Astrocyte of the spinal cord (primary cell): ENCODE measurements at regions not wholly inside any gene's neighbourhood (a gene's known extent, or its start where the extent isn't known, plus 50 kb on each side); places are given as distances from the start of the nearest gene placed in this dataset.
"Not testable (repeated sequence)": the region's sequence is repeated elsewhere in the genome, so short reads cannot be mapped to it uniquely, and the experiment has no call there.

ENCODE experiments used
- DNase-seq: peaks from one replicate; pipeline ENCODE4 v3.0.0; 2011; ENCODE audit warnings: low read depth, low spot score
- H3K4me3 ChIP-seq: 2 replicates; pipeline ENCODE4 v1.5.1; 2011; ENCODE audit warnings: low read depth, mild to moderate bottlenecking, low read length, moderate library complexity
- in situ Hi-C: cut with HindIII; loops from 2 replicates; pipeline ENCODE4 v1.10.0; 2017; ENCODE audit warnings: low sequenced_read_pairs
- TF ChIP-seq, protein P1 (sequence below): IDR thresholded peaks from 2 replicates; pipeline ENCODE4 v1.5.1; 2012; ENCODE audit warnings: low read depth, mild to moderate bottlenecking, low read length, inconsistent platforms

- H3K4me3 ChIP-seq, result no peak overlapping the region
- DNase-seq, result no peak
- TF ChIP-seq, protein P1, sequence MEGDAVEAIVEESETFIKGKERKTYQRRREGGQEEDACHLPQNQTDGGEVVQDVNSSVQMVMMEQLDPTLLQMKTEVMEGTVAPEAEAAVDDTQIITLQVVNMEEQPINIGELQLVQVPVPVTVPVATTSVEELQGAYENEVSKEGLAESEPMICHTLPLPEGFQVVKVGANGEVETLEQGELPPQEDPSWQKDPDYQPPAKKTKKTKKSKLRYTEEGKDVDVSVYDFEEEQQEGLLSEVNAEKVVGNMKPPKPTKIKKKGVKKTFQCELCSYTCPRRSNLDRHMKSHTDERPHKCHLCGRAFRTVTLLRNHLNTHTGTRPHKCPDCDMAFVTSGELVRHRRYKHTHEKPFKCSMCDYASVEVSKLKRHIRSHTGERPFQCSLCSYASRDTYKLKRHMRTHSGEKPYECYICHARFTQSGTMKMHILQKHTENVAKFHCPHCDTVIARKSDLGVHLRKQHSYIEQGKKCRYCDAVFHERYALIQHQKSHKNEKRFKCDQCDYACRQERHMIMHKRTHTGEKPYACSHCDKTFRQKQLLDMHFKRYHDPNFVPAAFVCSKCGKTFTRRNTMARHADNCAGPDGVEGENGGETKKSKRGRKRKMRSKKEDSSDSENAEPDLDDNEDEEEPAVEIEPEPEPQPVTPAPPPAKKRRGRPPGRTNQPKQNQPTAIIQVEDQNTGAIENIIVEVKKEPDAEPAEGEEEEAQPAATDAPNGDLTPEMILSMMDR, result no peak
- in situ Hi-C loops, result no loop called here
These were observed 74.1 kb downstream of the DUSP6 start for GRCh38 chr12:89278169-89278568.

DNA sequence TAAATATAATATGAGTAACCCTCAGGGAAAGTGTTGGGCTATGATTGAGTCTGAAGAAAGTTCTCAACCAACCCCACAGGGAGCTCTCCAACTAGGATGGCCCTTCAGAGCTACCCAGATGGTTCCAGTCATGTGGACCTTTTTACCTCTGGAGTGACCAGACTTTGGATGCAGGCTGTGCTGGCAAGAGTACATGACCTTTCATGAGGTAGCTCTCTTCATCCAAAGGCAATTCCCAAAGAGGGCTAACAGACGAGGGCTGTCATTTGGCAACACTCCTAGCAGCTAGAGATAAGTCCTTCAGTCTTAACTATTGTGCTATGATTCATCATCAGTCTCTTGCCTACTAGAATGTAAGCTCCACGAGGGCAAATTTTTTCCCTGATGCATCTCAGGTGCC, 75.4 kb downstream of the DUSP6 start:
- DNase-seq, result no peak
- H3K4me3 ChIP-seq, result no peak overlapping the region
- in situ Hi-C loops, result no loop called here
- TF ChIP-seq, protein P1, result no peak

DNA sequence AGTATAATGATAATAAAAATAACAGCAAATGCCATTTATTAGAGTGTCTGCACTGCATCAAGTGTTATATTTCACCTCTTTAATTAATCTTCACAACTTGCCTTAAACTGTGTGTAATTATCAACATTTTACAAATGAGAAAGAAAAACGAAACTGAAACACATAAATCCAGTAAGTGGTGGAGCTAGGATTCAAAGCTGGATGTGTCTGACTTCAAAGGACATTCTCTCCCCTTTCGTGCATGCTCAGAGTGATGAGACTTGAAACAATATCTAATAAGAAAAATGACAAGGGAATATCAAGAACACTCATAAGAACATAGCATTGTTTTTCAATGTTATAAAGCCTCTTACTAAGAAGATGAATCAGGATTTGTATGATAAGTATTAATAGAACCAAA, 78.8 kb downstream of the DUSP6 start:
- in situ Hi-C loops, result no loop called here
- H3K4me3 ChIP-seq, result no peak overlapping the region
- DNase-seq, result no peak
- TF ChIP-seq, protein P1, result no peak

GRCh38 chr12:89270548-89270947, 81.8 kb downstream of the DUSP6 start:
- TF ChIP-seq, protein P1, result no peak
- no peak for DNase-seq
- in situ Hi-C loops, result no loop called here
- H3K4me3 ChIP-seq, result no peak overlapping the region

GRCh38 chr12:89269174-89269573, 83.1 kb downstream of the DUSP6 start:
- TF ChIP-seq, protein P1, result no peak
- no peak overlapping the region for H3K4me3 ChIP-seq
- in situ Hi-C loops, result no loop called here
- DNase-seq, result no peak

- in situ Hi-C loops, result no loop called here
- TF ChIP-seq, protein P1, result no peak
- DNase-seq, result peak; percentile 51
- no peak overlapping the region for H3K4me3 ChIP-seq
These were observed 84.9 kb downstream of the DUSP6 start for GRCh38 chr12:89267404-89267803.

DNA sequence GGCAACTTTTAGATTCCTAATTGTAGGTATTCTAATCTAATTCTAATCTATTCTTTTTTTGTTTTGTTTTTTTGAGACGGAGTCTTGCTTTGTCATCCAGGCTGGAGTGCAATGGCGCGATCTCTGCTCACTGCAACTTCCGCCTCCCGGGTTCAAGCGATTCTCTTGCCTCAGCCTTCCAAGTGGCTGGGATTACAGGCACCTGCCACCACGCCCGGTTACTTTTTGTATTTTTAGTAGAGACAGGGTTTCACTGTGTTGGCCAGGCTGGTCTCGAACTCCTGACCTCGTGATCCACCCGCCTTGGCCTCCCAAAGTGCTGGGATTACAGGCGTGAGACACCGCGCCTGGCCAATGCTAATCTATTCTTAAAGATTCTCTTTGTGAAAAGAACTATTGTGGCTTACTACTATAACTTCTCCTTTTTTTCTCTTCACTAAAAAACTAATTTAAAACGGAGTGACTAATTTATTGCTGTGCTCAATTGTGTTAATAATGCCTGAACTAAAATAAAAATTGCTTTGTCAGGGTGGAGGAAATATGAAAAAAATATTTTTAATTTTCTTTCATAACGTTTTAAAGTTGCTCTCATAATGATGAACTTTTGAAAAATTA, 85.6 kb downstream of the DUSP6 start:
- not testable (repeated sequence) for H3K4me3 ChIP-seq

More for the DNA sequence above, 85.6 kb downstream of the DUSP6 start:
- in situ Hi-C loops, DNase-seq: not testable (repeated sequence)
